ENCODE measurements at regions not wholly inside any gene's neighbourhood (a gene's known extent, or its start where the extent isn't known, plus 50 kb on each side); places are given as distances from the start of the nearest gene placed in this dataset.

DNA sequence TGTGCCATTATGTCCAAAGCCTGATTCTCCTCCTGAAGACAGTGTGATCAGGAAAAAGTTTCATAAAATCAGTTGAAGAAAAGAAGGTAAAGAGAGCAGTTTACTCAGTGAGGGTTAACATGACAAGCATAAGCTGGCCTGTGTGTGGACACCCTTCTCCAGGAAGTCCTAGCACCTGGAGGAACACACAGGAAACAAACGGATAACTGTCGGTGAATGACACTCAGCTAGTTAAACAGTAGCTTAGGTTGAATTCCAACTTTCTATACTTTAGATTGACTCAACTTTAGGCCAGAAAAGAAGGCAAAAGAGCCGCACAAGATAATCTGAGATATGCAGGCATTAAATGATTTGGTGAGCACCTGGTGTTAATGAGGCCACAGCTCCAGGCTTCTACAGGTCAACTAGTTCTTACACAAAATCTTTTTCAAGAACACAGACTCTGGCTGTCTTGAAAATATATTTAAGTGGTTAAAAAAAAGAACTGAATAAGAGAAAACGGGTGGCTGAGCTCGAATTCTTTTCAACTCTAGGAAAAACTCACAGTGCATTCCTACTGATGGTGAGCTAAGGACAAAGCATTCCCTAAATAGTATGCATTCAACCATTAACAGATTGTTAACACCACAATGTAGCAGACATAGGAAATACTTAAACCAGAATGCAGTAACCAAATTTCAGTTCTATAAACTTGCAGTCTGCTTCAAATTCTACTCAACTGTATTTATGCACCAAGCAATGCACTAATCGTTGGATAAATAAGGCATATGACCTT, 56.9 kb upstream of the TSPAN8 start:
- intact Hi-C loops (cut with micrococcal nuclease): no loop called here
- no peaks in the 10 kb centered on the region for H3K9me3 ChIP-seq (replicated peaks)
- H3K4me1 ChIP-seq: no peaks in the 10 kb centered on the region
- TF ChIP-seq, protein P1, sequence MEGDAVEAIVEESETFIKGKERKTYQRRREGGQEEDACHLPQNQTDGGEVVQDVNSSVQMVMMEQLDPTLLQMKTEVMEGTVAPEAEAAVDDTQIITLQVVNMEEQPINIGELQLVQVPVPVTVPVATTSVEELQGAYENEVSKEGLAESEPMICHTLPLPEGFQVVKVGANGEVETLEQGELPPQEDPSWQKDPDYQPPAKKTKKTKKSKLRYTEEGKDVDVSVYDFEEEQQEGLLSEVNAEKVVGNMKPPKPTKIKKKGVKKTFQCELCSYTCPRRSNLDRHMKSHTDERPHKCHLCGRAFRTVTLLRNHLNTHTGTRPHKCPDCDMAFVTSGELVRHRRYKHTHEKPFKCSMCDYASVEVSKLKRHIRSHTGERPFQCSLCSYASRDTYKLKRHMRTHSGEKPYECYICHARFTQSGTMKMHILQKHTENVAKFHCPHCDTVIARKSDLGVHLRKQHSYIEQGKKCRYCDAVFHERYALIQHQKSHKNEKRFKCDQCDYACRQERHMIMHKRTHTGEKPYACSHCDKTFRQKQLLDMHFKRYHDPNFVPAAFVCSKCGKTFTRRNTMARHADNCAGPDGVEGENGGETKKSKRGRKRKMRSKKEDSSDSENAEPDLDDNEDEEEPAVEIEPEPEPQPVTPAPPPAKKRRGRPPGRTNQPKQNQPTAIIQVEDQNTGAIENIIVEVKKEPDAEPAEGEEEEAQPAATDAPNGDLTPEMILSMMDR (IDR thresholded peaks at IDR 0.05; ENCODE audit: borderline replicate concordance): no peak
- DNase-seq: no peak
- no peak overlapping the region for H3K4me3 ChIP-seq
- no peak overlapping the region for H3K27ac ChIP-seq (replicated peaks)
- no peaks in the 10 kb centered on the region for H3K27me3 ChIP-seq (ENCODE audit: low read depth)
- H3K36me3 ChIP-seq: no peaks in the 10 kb centered on the region

GRCh38 chr12:71208053-71208685, 50.4 kb upstream of the TSPAN8 start:
- H3K4me1 ChIP-seq: no peaks in the 10 kb centered on the region
- no peaks in the 10 kb centered on the region for H3K27me3 ChIP-seq (ENCODE audit: low read depth)
- H3K4me3 ChIP-seq: no peak overlapping the region
- H3K9me3 ChIP-seq (replicated peaks): peaks cover 34% of the 10 kb centered on the region
- TF ChIP-seq, protein P1 (IDR thresholded peaks at IDR 0.05; ENCODE audit: borderline replicate concordance): no peak
- no peak for DNase-seq
- no peak overlapping the region for H3K27ac ChIP-seq (replicated peaks)
- intact Hi-C loops (cut with micrococcal nuclease): no loop called here
- H3K36me3 ChIP-seq: no peaks in the 10 kb centered on the region
